Thoracic aorta (tissue), 2 donors: ENCODE measurements at regions not wholly inside any gene's neighbourhood (a gene's known extent, or its start where the extent isn't known, plus 50 kb on each side); places are given as distances from the start of the nearest gene placed in this dataset.

Experiments used
- ATAC-seq: fragments of 150-250 bp; one replicate; pipeline ENCODE4 v1.8.0; 2017; ENCODE audit warnings: low read depth; ENCODE audit not compliant: insufficient number of reproducible peaks, low FRiP score
- DNase-seq: peaks from one replicate; pipeline ENCODE4 v3.0.0-alpha.2; 2020; ENCODE audit warnings: low spot score
- H3K27ac ChIP-seq, 2 donors: fragments of 200-600 bp; sonication (generic); 1 replicate in 1 of 2; 2 replicates in 1 of 2; pipeline ENCODE4 v1.5.1; 2016; ENCODE audit warnings: mild to moderate bottlenecking in 2 of 2, moderate library complexity in 2 of 2
- H3K27me3 ChIP-seq: fragments of 200-600 bp; sonication (generic); replicated peaks from 2 replicates; pipeline ENCODE4 v1.6.0; 2016; ENCODE audit warnings: mild to moderate bottlenecking; ENCODE audit not compliant: insufficient read depth
- H3K36me3 ChIP-seq: fragments of 200-600 bp; sonication (generic); one replicate; pipeline ENCODE4 v1.5.1; 2016
- H3K4me1 ChIP-seq, 2 donors: fragments of 200-600 bp; sonication (generic); 1 replicate in 1 of 2; 2 replicates in 1 of 2; pipeline versions ENCODE4 v1.5.1 to v1.6.0; 2016; ENCODE audit warnings: low read depth in 2 of 2, mild to moderate bottlenecking in 1 of 2; ENCODE audit not compliant: control insufficient read depth in 1 of 2
- H3K4me3 ChIP-seq: fragments of 200-600 bp; sonication (generic); 2 replicates; pipeline ENCODE4 v1.5.1; 2016; ENCODE audit warnings: mild to moderate bottlenecking
- H3K9me3 ChIP-seq: fragments of 200-600 bp; sonication (generic); 2 replicates; pipeline ENCODE4 v1.5.1; 2016
- TF ChIP-seq, protein P1 (sequence below): fragments of 200-600 bp; sonication (generic); IDR thresholded peaks from one replicate; pipeline ENCODE4 v1.5.1; 2019; ENCODE audit warnings: antibody characterized with exemption

DNA sequence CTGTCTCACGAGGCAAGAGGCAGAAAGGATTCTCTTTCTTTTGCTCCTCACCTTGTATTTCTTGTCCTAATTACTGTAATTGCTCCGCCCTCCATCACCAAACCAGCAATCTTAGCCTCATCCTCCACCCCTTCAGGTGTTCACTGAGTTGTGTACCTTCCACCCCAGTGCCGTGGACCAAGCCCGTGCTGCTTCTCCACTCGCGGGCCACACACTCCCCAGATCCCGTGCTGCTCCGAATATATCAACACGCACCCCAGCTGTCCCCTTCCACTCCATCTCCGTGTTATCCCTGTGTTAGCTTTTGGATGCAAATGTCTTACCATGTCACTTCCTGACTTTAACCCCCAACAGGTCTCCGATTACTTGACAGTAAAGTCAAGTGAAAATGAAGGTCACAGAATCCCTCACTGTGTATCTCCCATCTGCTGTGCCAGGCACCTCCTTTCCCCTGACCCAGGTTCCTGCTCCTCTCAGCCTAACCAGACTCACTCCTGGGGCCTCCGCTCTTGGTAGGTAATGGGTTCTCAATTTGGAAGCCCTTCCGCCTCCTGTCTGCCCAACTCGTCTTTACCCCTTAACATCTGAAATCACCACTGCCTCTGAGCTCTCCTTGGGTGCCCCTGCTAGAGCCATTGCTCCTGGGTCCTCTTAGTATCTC is 320.2 kb downstream of the MED10 start:
- Histone ChIP-seq H3K4me1 (no peaks in the 10 kb centered on the region), H3K27ac (no peak overlapping the region), H3K36me3 (no peaks in the 10 kb centered on the region), H3K4me3 (no peak overlapping the region), H3K9me3 (no peaks in the 10 kb centered on the region), H3K27me3 (no peaks in the 10 kb centered on the region)
- ATAC-seq (no peak), DNase-seq (no peak)
- TF ChIP-seq, protein P1, sequence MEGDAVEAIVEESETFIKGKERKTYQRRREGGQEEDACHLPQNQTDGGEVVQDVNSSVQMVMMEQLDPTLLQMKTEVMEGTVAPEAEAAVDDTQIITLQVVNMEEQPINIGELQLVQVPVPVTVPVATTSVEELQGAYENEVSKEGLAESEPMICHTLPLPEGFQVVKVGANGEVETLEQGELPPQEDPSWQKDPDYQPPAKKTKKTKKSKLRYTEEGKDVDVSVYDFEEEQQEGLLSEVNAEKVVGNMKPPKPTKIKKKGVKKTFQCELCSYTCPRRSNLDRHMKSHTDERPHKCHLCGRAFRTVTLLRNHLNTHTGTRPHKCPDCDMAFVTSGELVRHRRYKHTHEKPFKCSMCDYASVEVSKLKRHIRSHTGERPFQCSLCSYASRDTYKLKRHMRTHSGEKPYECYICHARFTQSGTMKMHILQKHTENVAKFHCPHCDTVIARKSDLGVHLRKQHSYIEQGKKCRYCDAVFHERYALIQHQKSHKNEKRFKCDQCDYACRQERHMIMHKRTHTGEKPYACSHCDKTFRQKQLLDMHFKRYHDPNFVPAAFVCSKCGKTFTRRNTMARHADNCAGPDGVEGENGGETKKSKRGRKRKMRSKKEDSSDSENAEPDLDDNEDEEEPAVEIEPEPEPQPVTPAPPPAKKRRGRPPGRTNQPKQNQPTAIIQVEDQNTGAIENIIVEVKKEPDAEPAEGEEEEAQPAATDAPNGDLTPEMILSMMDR = no peak

DNA sequence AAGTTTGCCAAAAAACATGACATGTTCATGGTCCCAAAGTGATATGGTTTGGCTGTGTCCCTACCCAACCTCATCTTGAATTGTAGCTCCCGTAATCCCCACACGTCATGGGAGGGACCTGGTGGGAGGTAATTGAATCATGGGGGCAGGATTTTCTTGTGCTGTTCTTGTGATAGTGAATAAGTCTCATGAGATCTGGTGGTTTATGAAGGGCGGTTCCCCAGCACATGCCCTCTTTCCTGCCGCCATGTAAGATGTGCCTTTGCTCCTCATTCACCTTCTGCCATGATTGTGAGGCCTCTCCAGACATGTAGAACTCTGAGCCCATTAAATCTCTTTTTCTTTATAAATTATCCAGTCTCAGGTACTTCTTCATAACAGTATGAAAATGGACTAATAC is 322.1 kb downstream of the MED10 start:
- ATAC-seq = no peak

DNA sequence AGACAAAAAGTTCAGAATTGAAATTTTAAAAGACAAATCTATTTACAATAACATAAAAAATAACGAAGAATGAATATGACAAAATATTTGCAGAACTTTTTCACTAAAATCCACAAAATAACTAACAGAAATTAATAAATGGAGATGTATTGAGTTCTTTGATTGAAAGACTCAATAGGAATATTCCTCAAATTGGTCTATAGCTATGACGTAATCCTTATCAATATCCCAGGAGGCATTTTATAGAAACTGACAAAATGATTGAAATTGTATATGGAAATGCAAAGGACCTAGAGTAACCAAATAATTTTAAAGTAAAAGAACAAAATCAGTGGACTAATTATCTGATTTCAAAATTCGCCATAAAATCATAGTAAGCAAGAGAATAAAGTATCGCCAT is 328.7 kb downstream of the MED10 start:
- Histone ChIP-seq H3K27ac (no peak overlapping the region), H3K4me3 (no peak overlapping the region), H3K36me3 (no peaks in the 10 kb centered on the region), H3K4me1 (no peaks in the 10 kb centered on the region), H3K27me3 (no peaks in the 10 kb centered on the region), H3K9me3 (no peaks in the 10 kb centered on the region)
- TF ChIP-seq, protein P1 = no peak
- no peak for ATAC-seq
- DNase-seq = no peak

More for the DNA sequence above, 322.1 kb downstream of the MED10 start:
- H3K36me3 ChIP-seq = no peaks in the 10 kb centered on the region
- TF ChIP-seq, protein P1 = no peak
- H3K4me1 ChIP-seq = no peaks in the 10 kb centered on the region
- DNase-seq = no peak
- H3K9me3 ChIP-seq = no peaks in the 10 kb centered on the region
- no peak overlapping the region for H3K27ac ChIP-seq
- no peak overlapping the region for H3K4me3 ChIP-seq
- H3K27me3 ChIP-seq = no peaks in the 10 kb centered on the region

DNA sequence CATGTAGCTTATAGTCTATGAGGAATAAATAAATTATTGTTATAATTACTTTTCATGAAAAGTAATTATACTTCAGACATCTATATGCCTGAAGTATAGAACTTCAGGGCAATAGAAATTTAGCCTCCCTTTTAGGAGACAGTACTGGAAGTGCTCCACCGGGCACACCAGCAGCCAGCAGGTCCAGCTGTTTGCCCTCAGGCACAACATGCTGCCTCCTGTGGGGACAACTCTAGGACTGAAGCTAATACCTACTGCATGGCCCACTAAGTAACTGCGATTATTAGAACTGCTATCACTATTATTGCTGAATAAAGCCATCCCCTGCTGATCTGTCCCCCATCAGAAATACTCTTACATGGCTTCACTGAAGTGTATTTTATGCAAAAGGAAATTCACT is 329.6 kb downstream of the MED10 start:
- no peak overlapping the region for H3K27ac ChIP-seq
- H3K4me1 ChIP-seq = no peaks in the 10 kb centered on the region
- no peak overlapping the region for H3K4me3 ChIP-seq
- DNase-seq = no peak
- ATAC-seq = no peak
- H3K27me3 ChIP-seq = no peaks in the 10 kb centered on the region
- H3K9me3 ChIP-seq = no peaks in the 10 kb centered on the region
- TF ChIP-seq, protein P1 = no peak
- no peaks in the 10 kb centered on the region for H3K36me3 ChIP-seq

DNA sequence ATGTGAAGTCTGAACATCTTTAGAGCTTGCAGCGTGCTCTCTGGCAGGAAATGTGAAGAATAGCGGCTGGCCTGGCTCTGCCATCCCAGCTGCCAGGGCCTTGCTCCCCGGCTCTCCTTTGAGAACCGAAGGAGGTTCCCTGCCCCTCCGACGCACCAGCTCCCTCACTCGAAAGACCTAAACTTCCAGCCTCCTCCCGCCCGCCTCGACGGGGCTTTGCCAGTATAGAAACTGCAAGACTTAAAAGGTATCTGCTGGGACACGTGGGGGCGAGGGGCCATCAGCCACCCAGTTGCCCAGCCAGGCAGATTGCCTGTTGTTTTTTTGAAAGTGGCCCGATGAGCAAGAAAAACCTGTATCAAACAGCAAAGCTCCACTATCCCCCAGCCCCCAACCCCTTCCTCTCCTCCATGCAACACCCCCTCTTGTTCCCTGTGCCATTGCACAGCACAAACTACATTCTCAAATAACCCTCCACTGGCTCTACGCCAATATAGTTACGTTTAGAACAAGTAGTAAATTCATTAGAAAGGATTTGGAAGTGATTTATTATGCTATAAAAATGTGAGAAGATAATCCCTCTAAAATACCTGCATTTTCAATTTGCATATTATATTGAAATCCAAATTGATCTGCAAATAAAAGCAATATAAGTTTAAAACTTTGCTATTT is 331.9 kb downstream of the MED10 start:
- TF ChIP-seq, protein P1 = no peak
- Histone ChIP-seq H3K9me3 (no peaks in the 10 kb centered on the region), H3K36me3 (no peaks in the 10 kb centered on the region), H3K27ac (no peak overlapping the region), H3K27me3 (no peaks in the 10 kb centered on the region), H3K4me3 (no peak overlapping the region), H3K4me1 (no peaks in the 10 kb centered on the region)
- ATAC-seq (no peak), DNase-seq (no peak)
